Left lung (tissue), 4 donors: ENCODE measurements at regions not wholly inside any gene's neighbourhood (a gene's known extent, or its start where the extent isn't known, plus 50 kb on each side); places are given as distances from the start of the nearest gene placed in this dataset.

ENCODE experiments used
- ATAC-seq: fragments of 200-7000 bp; cut with Tn5 transposase; one replicate; pipeline ENCODE4 v1.9.1; 2020; ENCODE audit warnings: moderate library complexity
- DNase-seq, 4 donors: peaks; one replicate each; pipeline ENCODE4 v3.0.0-alpha.2; 2013 to 2020
- H3K27ac ChIP-seq, 2 donors: fragments of 200-600 bp; sonication (generic) in 1 of 2; one replicate each; pipeline versions ENCODE4 v1.5.0 to v1.8.0; 2020 to 2021
- H3K27me3 ChIP-seq, 2 donors: fragments of 200-600 bp; sonication (generic) in 1 of 2; one replicate each; pipeline versions ENCODE4 v1.5.0 to v1.8.0; 2020 to 2021
- H3K36me3 ChIP-seq, 2 donors: fragments of 200-600 bp; sonication (generic) in 1 of 2; one replicate each; pipeline versions ENCODE4 v1.5.0 to v1.8.0; 2020 to 2021
- H3K4me1 ChIP-seq, 2 donors: fragments of 200-600 bp; one replicate each; pipeline ENCODE4 v1.8.0; 2021
- H3K4me3 ChIP-seq, 2 donors: fragments of 200-600 bp; sonication (generic) in 1 of 2; one replicate each; pipeline versions ENCODE4 v1.5.0 to v1.8.0; 2020 to 2021; ENCODE audit warnings: mild to moderate bottlenecking in 1 of 2
- H3K9me3 ChIP-seq, 2 donors: fragments of 200-600 bp; sonication (generic) in 1 of 2; one replicate each; pipeline versions ENCODE4 v1.5.0 to v1.8.0; 2020 to 2021
- CTCF ChIP-seq, 2 donors: fragments of 200-600 bp; sonication (generic) in 1 of 2; IDR thresholded peaks; one replicate each; pipeline versions ENCODE4 v1.5.0 to v1.8.0; 2021; ENCODE audit warnings: antibody characterized with exemption in 2 of 2
- intact Hi-C, 2 donors: fragments of 100-400 bp; cut with DNase I; formaldehyde crosslinking; loops; one replicate each; pipeline versions ENCODE4 v1.11.2 to v1.14.2; 2022
- donor health status: DM: no; HTN: yes; CAD: no.
- donor health status: DM: no; HTN: no; CAD: no.

- Histone ChIP-seq H3K9me3 (no peaks in the 10 kb centered on the region), H3K27ac (peak overlapping the region; percentile 31 to 34), H3K27me3 (no peaks in the 10 kb centered on the region), H3K4me1 (peaks cover 20 to 30% of the 10 kb centered on the region in 2 donors), H3K36me3 (no peaks in the 10 kb centered on the region), H3K4me3 (no peak overlapping the region)
- no peak for TF ChIP-seq CTCF (IDR thresholded peaks at IDR 0.05)
- DNase-seq (peak in 1 of 4 donors; percentile 40), ATAC-seq (peak; percentile 69)
- intact Hi-C loops: no loop called here
These were observed 60.1 kb upstream of the ITGA1 start for GRCh38 chr5:52727576-52727975.

GRCh38 chr5:52728224-52728623 is 59.5 kb upstream of the ITGA1 start:
- no peak overlapping the region for H3K4me3 ChIP-seq
- no peaks in the 10 kb centered on the region for H3K36me3 ChIP-seq
- H3K27me3 ChIP-seq: no peaks in the 10 kb centered on the region
- H3K4me1 ChIP-seq: peaks cover 20 to 30% of the 10 kb centered on the region in 2 donors
- H3K9me3 ChIP-seq: no peaks in the 10 kb centered on the region
- ATAC-seq (no peak), DNase-seq (no peak)
- H3K27ac ChIP-seq: peak overlapping the region; percentile 31 to 34
- TF ChIP-seq CTCF (IDR thresholded peaks at IDR 0.05): no peak
- intact Hi-C loops: no loop called here

- ATAC-seq (no peak), DNase-seq (no peak)
- Histone ChIP-seq H3K27ac (peak overlapping the region in 1 of 2 donors; percentile 31), H3K27me3 (no peaks in the 10 kb centered on the region), H3K36me3 (no peaks in the 10 kb centered on the region), H3K4me3 (no peak overlapping the region), H3K4me1 (peaks cover 20 to 30% of the 10 kb centered on the region in 2 donors), H3K9me3 (no peaks in the 10 kb centered on the region)
- intact Hi-C loops: no loop called here
- no peak for TF ChIP-seq CTCF (IDR thresholded peaks at IDR 0.05)
These were observed 59.0 kb upstream of the ITGA1 start for GRCh38 chr5:52728686-52729085.

GRCh38 chr5:52731274-52732027 is 56.3 kb upstream of the ITGA1 start:
- H3K27ac ChIP-seq: no peak overlapping the region
- H3K27me3 ChIP-seq: no peaks in the 10 kb centered on the region
- peaks cover 4 to 9% of the 10 kb centered on the region in 2 donors for H3K4me1 ChIP-seq
- intact Hi-C loops: no loop called here
- H3K9me3 ChIP-seq: no peaks in the 10 kb centered on the region
- no peak for ATAC-seq
- no peaks in the 10 kb centered on the region for H3K36me3 ChIP-seq
- no peak for DNase-seq
- TF ChIP-seq CTCF (IDR thresholded peaks at IDR 0.05): no peak
- H3K4me3 ChIP-seq: no peak overlapping the region

- Histone ChIP-seq H3K27ac (no peak overlapping the region), H3K36me3 (no peaks in the 10 kb centered on the region), H3K4me1 (no peaks in the 10 kb centered on the region), H3K9me3 (no peaks in the 10 kb centered on the region), H3K27me3 (no peaks in the 10 kb centered on the region), H3K4me3 (no peak overlapping the region)
- no peak for ATAC-seq
- intact Hi-C loops: no loop called here
- TF ChIP-seq CTCF (IDR thresholded peaks at IDR 0.05): no peak
- no peak for DNase-seq
These were observed 53.2 kb upstream of the ITGA1 start for GRCh38 chr5:52734557-52734956.
